K562 (cell line): ENCODE measurements at regions not wholly inside any gene's neighbourhood (a gene's known extent, or its start where the extent isn't known, plus 50 kb on each side); places are given as distances from the start of the nearest gene placed in this dataset.

Source experiments
- ATAC-seq: fragments of 200-7000 bp; cut with Tn5 transposase; 3 replicates; pipeline ENCODE4 v1.9.1; 2020; ENCODE audit warnings: moderate library complexity
- BruUV-seq: library from RNA; stranded (reverse); fragments of 400-500 nt; replicated peaks from 2 replicates; lab custom pipeline; 2021; lab: Mats Ljungman, UMichigan
- CTCF ChIA-PET: fragments of 300-600 bp; formaldehyde crosslinking; extraction: SDS; loops from one replicate; lab custom pipeline; 2021; ENCODE audit warnings: low intra/inter-chr PET ratio; lab: Yijun Ruan, JAX
- POLR2A ChIA-PET: fragments of 300-600, 350-650 bp; sonication (Branson Sonifier 250); formaldehyde crosslinking; extraction: SDS; loops from one replicate; lab custom pipeline; 2021; ENCODE audit warnings: antibody characterized with exemption, inconsistent platforms; lab: Yijun Ruan, JAX
- DNase-seq, 4 experiments: peaks; one replicate each; pipeline versions ENCODE4 v3.0.0 to v3.0.0-alpha.2; 2011 to 2018; ENCODE audit warnings: low spot score in 3 of 4, mixed read lengths in 3 of 4; ENCODE audit errors: extremely low read depth in 1 of 4
- FAIRE-seq: peaks from 2 replicates; lab custom pipeline; 2011; peaks lifted over from hg19 to GRCh38; lab: Jason Lieb, UNC
- H2AFZ ChIP-seq: 2 replicates; pipeline ENCODE4 v1.6.0; 2011; ENCODE audit warnings: low read depth, low read length, control low read depth, inconsistent platforms
- H3K27ac ChIP-seq: fragments of 200-600 bp; 3 replicates; pipeline ENCODE4 v1.8.0; 2011; ENCODE audit warnings: low read depth, mild to moderate bottlenecking, control low read depth, inconsistent platforms, low read length, moderate library complexity, mixed read lengths; ENCODE audit errors: extremely low read depth
- H3K27me3 ChIP-seq, 2 experiments: fragments of 300-600 bp in 1 of 2; 2 replicates in 1 of 2; 3 replicates in 1 of 2; pipeline versions ENCODE4 v1.6.0 to v1.8.0; 2011; ENCODE audit warnings: inconsistent platforms in 2 of 2, low read length in 2 of 2, mild to moderate bottlenecking in 1 of 2, mixed read lengths in 1 of 2, moderate library complexity in 1 of 2; ENCODE audit not compliant: control insufficient read depth in 2 of 2, insufficient read depth in 2 of 2
- H3K36me3 ChIP-seq: fragments of 300-600 bp; 3 replicates; pipeline ENCODE4 v1.8.0; 2011; ENCODE audit warnings: mild to moderate bottlenecking, low read length, inconsistent platforms; ENCODE audit not compliant: control insufficient read depth, insufficient read depth
- H3K4me1 ChIP-seq, 2 experiments: fragments of 200-600 bp in 1 of 2; replicated peaks in 1 of 2; 2 replicates in 1 of 2; 3 replicates in 1 of 2; pipeline versions ENCODE4 v1.5.1 to v1.8.0; 2011; ENCODE audit warnings: inconsistent platforms in 2 of 2, low read length in 2 of 2, mild to moderate bottlenecking in 1 of 2, mixed read lengths in 1 of 2, moderate library complexity in 1 of 2; ENCODE audit not compliant: control insufficient read depth in 2 of 2, insufficient read depth in 2 of 2
- H3K4me2 ChIP-seq: 2 replicates; pipeline ENCODE4 v1.6.1; 2011; ENCODE audit warnings: low read length, control low read depth, inconsistent platforms, mixed read lengths; ENCODE audit not compliant: insufficient read depth
- H3K4me3 ChIP-seq: fragments of 200-600 bp; sonication (generic), shearing (Covaris generic); 2 replicates; pipeline ENCODE4 v1.5.1; 2016; ENCODE audit warnings: control low read depth, inconsistent platforms
- H3K79me2 ChIP-seq: fragments of 200-600 bp; 3 replicates; pipeline ENCODE4 v1.8.0; 2011; ENCODE audit warnings: low read length, inconsistent platforms; ENCODE audit not compliant: control insufficient read depth, insufficient read depth
- H3K9ac ChIP-seq, 2 experiments: 2 replicates each; pipeline versions ENCODE4 v1.6.0 to v1.6.1; 2011; ENCODE audit warnings: low read depth in 2 of 2, low read length in 2 of 2, control low read depth in 1 of 2, inconsistent platforms in 1 of 2, mild to moderate bottlenecking in 1 of 2, mixed read lengths in 1 of 2; ENCODE audit not compliant: insufficient read depth in 1 of 2
- H3K9me1 ChIP-seq: one replicate; pipeline ENCODE4 v1.6.0; 2011; ENCODE audit warnings: inconsistent platforms, mild to moderate bottlenecking, low read length, moderate library complexity; ENCODE audit not compliant: control insufficient read depth, insufficient read depth
- H3K9me3 ChIP-seq: replicated peaks from 2 replicates; pipeline ENCODE4 v1.5.1; 2011; ENCODE audit warnings: low read depth, low read length, inconsistent platforms; ENCODE audit not compliant: control insufficient read depth, insufficient read depth
- H4K20me1 ChIP-seq: replicated peaks from 2 replicates; pipeline ENCODE4 v1.6.1; 2011; ENCODE audit warnings: low read length, inconsistent platforms, mixed read lengths; ENCODE audit not compliant: control insufficient read depth, insufficient read depth
- ESRRA ChIP-seq: fragments of 450-650 bp; IDR thresholded peaks from 2 replicates; pipeline ENCODE4 v1.6.1; 2014; ENCODE audit warnings: low read depth, mild to moderate bottlenecking, moderate library complexity, borderline replicate concordance
- HDAC3 ChIP-seq: fragments of 450-650 bp; IDR thresholded peaks from 2 replicates; pipeline ENCODE4 v1.6.1; 2018; ENCODE audit warnings: borderline replicate concordance, mild to moderate bottlenecking, moderate library complexity; ENCODE audit not compliant: partially characterized antibody
- KDM1A ChIP-seq, 2 experiments: fragments of 450-650 bp; IDR thresholded peaks; 2 replicates each; pipeline ENCODE4 v1.6.1; 2016; ENCODE audit warnings: mild to moderate bottlenecking in 2 of 2
- MAFG ChIP-seq: fragments of 450-650 bp; conservative IDR thresholded peaks from 2 replicates; pipeline ENCODE4 v1.6.1; 2016; ENCODE audit warnings: missing genetic modification characterization, missing compliant biosample characterization
- RBM39 ChIP-seq: fragments of 200-400 bp; formaldehyde crosslinking; optimal IDR thresholded peaks from 2 replicates; pipeline ENCODE3; 2018; ENCODE audit warnings: low read depth, low read length
- TARDBP ChIP-seq: fragments of 450-650 bp; IDR thresholded peaks from 2 replicates; pipeline ENCODE4 v1.6.1; 2016
- YBX1 ChIP-seq: fragments of 450-650 bp; IDR thresholded peaks from 2 replicates; pipeline ENCODE4 v1.7.1; 2016; ENCODE audit warnings: mild to moderate bottlenecking
- WGBS: fragments of 100-300 bp; shearing (Covaris generic); methylation state at CpG from one replicate; pipeline ENCODE4 v1.1.6; 2016; ENCODE audit warnings: low coverage, mixed read lengths; ENCODE audit not compliant: insufficient coverage; ENCODE audit errors: missing lambda C conversion rate; 5-methylcytosine and 5-hydroxymethylcytosine counted together
- in situ Hi-C: fragments of 300-500 bp; cut with MboI; formaldehyde crosslinking; loops from 4 replicates; pipeline ENCODE4 v1.15.0; 2018; ENCODE audit warnings: inconsistent platforms, mixed read lengths
- intact Hi-C: fragments of 100-400 bp; cut with micrococcal nuclease; formaldehyde crosslinking; loops from 2 replicates; pipeline ENCODE4 v1.14.2; 2022

DNA sequence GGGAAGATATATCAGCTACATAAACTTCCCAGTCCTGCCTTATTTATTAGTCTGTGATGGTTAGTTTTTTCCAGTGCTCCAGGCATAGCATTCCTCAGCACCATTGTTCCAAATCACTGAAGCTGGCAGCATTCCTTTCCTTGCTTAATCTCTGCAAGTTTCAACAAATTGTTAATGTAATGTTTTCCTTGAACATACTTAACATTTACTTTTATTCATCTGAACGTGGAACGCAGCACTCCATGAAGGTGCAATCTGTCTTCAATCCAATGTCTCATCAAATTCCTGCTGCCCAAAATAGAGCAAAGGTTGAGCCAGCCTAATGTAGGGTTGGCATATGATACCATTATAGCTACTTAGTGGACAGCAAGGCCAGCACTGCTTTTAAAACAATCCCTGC lies 441.1 kb upstream of the RBFOX1 start:
- Histone ChIP-seq H3K36me3 (no peaks in the 10 kb centered on the region), H3K4me3 (no peak overlapping the region), H3K4me1 (no peaks in the 10 kb centered on the region), H2AFZ (no peak overlapping the region), H3K27me3 (no peaks in the 10 kb centered on the region), H3K9me1 (no peaks in the 10 kb centered on the region), H3K27ac (no peak overlapping the region), H3K79me2 (no peaks in the 10 kb centered on the region)
- no TSS peak for BruUV-seq
- intact Hi-C loops: no loop called here
- FAIRE-seq: no peak
- ChIA-PET POLR2A (no interaction called here), CTCF (no interaction called here)
- TF ChIP-seq YBX1 (no peak), HDAC3 (no peak), KDM1A (IDR thresholded peaks at IDR 0.05) (no peak), RBM39 (no peak), MAFG (no peak), TARDBP (no peak)
- TF ChIP-seq, all 486 proteins: peak for 0
- Histone ChIP-seq H3K9me3 (no peaks in the 10 kb centered on the region), H3K4me2 (no peak overlapping the region), H3K9ac (no peak overlapping the region), H4K20me1 (no peaks in the 10 kb centered on the region)
- DNase-seq (no peak), ATAC-seq (no peak)
- in situ Hi-C loops: no loop called here
- WGBS: 0% methylated on average over 2 of the region's 2 CpGs

DNA sequence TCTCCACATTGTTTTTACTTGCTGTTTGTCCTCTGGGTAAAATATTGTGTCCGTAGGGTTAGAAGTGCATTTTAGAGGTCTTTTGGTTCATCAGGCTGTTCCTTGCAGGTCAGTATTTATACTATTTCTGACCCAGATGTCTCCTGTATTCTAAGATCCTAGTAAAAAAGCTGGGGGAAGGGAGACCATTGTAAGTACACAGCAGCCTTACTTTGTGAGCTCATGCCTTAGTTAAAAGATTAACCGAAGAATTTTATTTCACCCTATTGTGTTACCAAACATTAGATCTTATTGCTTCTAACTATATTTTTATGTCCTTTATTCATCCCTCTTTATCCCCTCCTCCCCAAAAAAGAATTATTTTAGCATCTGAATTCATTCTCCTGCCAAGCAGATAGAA lies 444.1 kb upstream of the RBFOX1 start:
- FAIRE-seq (no peak), DNase-seq (no peak), ATAC-seq (no peak)
- no TSS peak for BruUV-seq
- no peaks in the 10 kb centered on the region for H3K4me1 ChIP-seq
- no peak overlapping the region for H3K9ac ChIP-seq
- H3K79me2 ChIP-seq: no peaks in the 10 kb centered on the region
- H3K9me1 ChIP-seq: no peaks in the 10 kb centered on the region
- H3K27me3 ChIP-seq: no peaks in the 10 kb centered on the region; a peak in 1 of 5 replicates
- no peaks in the 10 kb centered on the region for H3K9me3 ChIP-seq
- in situ Hi-C loops (no loop called here), intact Hi-C loops (no loop called here)
- no peak overlapping the region for H3K27ac ChIP-seq
- no peaks in the 10 kb centered on the region for H4K20me1 ChIP-seq
- TF ChIP-seq ESRRA: no peak
- ChIA-PET CTCF (no interaction called here), POLR2A (no interaction called here)
- 6% methylated on average over 2 of the region's 2 CpGs for WGBS
- no peak overlapping the region for H3K4me3 ChIP-seq
- no peaks in the 10 kb centered on the region for H3K36me3 ChIP-seq
- no peak overlapping the region for H3K4me2 ChIP-seq
- no peak overlapping the region for H2AFZ ChIP-seq
